GM18508 (cell line): ENCODE measurements at regions not wholly inside any gene's neighbourhood (a gene's known extent, or its start where the extent isn't known, plus 50 kb on each side); places are given as distances from the start of the nearest gene placed in this dataset.

ENCODE experiments used
- ATAC-seq: cut with Tn5 transposase; IDR thresholded peaks from one replicate; pipeline ENCODE4 v1.9.1; 2021; ENCODE audit warnings: moderate number of reproducible peaks; ENCODE audit not compliant: insufficient read depth, unreplicated experiment

- ATAC-seq: no peak
These were observed 531.5 kb downstream of the RNF144A start for GRCh38 chr2:7448578-7449264.

- no peak for ATAC-seq
These were observed 532.1 kb downstream of the RNF144A start for GRCh38 chr2:7449298-7449697.

GRCh38 chr2:7450188-7450832, 533.1 kb downstream of the RNF144A start:
- no peak for ATAC-seq

- no peak for ATAC-seq
These were observed 533.6 kb downstream of the RNF144A start for GRCh38 chr2:7450833-7451190.

- ATAC-seq: no peak
These were observed 535.1 kb downstream of the RNF144A start for GRCh38 chr2:7452110-7452876.

GRCh38 chr2:7454592-7454991, 537.4 kb downstream of the RNF144A start:
- no peak for ATAC-seq

- ATAC-seq: no peak
These were observed 539.5 kb downstream of the RNF144A start for GRCh38 chr2:7456762-7457161.

- no peak for ATAC-seq
These were observed 540.9 kb downstream of the RNF144A start for GRCh38 chr2:7458066-7458465.

- no peak for ATAC-seq
These were observed 550.7 kb downstream of the RNF144A start for GRCh38 chr2:7467782-7468447.

- ATAC-seq: no peak
These were observed 551.2 kb downstream of the RNF144A start for GRCh38 chr2:7468448-7468828.

- ATAC-seq: no peak
These were observed 551.7 kb downstream of the RNF144A start for GRCh38 chr2:7468955-7469354.

GRCh38 chr2:7471185-7471584, 554.0 kb downstream of the RNF144A start:
- ATAC-seq: no peak

GRCh38 chr2:7472465-7472864, 555.3 kb downstream of the RNF144A start:
- ATAC-seq: no peak

- ATAC-seq: no peak
These were observed 556.0 kb downstream of the RNF144A start for GRCh38 chr2:7473135-7473771.

- ATAC-seq: no peak
These were observed 559.2 kb downstream of the RNF144A start for GRCh38 chr2:7476371-7476770.

GRCh38 chr2:7479603-7480002, 562.4 kb downstream of the RNF144A start:
- ATAC-seq: no peak

- no peak for ATAC-seq
These were observed 563.2 kb downstream of the RNF144A start for GRCh38 chr2:7480431-7480830.

GRCh38 chr2:7490672-7491071, 573.5 kb downstream of the RNF144A start:
- no peak for ATAC-seq

- no peak for ATAC-seq
These were observed 575.5 kb downstream of the RNF144A start for GRCh38 chr2:7492719-7493118.

- no peak for ATAC-seq
These were observed 580.0 kb downstream of the RNF144A start for GRCh38 chr2:7497178-7497577.

- ATAC-seq: no peak
These were observed 581.8 kb downstream of the RNF144A start for GRCh38 chr2:7499018-7499417.
